Vagina (tissue), 2 donors: ENCODE measurements at regions not wholly inside any gene's neighbourhood (a gene's known extent, or its start where the extent isn't known, plus 50 kb on each side); places are given as distances from the start of the nearest gene placed in this dataset.

ENCODE experiments used
- POLR2A ChIP-seq, 2 donors: fragments of 450-650 bp; IDR thresholded peaks; one replicate each; pipeline ENCODE4 v1.6.1; 2017; ENCODE audit warnings: antibody characterized with exemption in 2 of 2, mild to moderate bottlenecking in 2 of 2, moderate library complexity in 2 of 2
- TF ChIP-seq, protein P1 (sequence below), 3 experiments: fragments of 450-650 bp in 2 of 3; fragments of 200-600 bp in 1 of 3; sonication (generic) in 1 of 3; IDR thresholded peaks; one replicate each; pipeline ENCODE4 v1.5.1; 2017 to 2019; ENCODE audit warnings: antibody characterized with exemption in 3 of 3, mild to moderate bottlenecking in 2 of 3, moderate library complexity in 2 of 3

DNA sequence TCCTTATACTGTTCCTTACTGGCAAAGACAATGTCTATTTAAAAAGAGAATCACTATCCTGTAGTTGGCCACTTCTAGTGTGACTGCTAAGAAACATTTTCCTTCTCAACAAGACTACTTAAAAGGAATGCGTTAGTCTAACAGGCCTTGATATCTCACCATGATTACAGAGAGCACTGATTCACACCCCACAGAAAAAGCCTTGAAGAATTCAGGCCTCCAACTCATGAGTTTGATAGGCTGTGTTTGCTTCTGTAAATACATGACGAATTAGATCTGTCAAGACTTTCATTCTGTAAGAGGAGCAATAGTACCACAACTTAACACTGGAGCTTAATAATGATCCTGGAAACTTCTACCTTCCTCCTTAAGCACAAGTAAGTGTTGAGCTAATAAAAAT, 432.8 kb upstream of the NR2F2 start:
- TF ChIP-seq, protein P1, sequence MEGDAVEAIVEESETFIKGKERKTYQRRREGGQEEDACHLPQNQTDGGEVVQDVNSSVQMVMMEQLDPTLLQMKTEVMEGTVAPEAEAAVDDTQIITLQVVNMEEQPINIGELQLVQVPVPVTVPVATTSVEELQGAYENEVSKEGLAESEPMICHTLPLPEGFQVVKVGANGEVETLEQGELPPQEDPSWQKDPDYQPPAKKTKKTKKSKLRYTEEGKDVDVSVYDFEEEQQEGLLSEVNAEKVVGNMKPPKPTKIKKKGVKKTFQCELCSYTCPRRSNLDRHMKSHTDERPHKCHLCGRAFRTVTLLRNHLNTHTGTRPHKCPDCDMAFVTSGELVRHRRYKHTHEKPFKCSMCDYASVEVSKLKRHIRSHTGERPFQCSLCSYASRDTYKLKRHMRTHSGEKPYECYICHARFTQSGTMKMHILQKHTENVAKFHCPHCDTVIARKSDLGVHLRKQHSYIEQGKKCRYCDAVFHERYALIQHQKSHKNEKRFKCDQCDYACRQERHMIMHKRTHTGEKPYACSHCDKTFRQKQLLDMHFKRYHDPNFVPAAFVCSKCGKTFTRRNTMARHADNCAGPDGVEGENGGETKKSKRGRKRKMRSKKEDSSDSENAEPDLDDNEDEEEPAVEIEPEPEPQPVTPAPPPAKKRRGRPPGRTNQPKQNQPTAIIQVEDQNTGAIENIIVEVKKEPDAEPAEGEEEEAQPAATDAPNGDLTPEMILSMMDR (IDR thresholded peaks at IDR 0.05), result no peak
- no peak for TF ChIP-seq POLR2A (IDR thresholded peaks at IDR 0.05)
